PC-9 (cell line): ENCODE measurements at regions not wholly inside any gene's neighbourhood (a gene's known extent, or its start where the extent isn't known, plus 50 kb on each side); places are given as distances from the start of the nearest gene placed in this dataset.
A peak's percentile ranks its signal among the peaks of the same experiment; 100 is the strongest.

Source experiments
- BruUV-seq: library from RNA; stranded (reverse); fragments of 400-500 nt; replicated peaks from 2 replicates; lab custom pipeline; 2021; lab: Mats Ljungman, UMichigan
- CTCF ChIA-PET: fragments of 300-600 bp; sonication (Branson Sonifier 250); formaldehyde crosslinking; loops from one replicate; lab custom pipeline; 2022; ENCODE audit warnings: antibody characterized with exemption; lab: Charles Lee
- POLR2A ChIA-PET: fragments of 300-600 bp; sonication (Branson Sonifier 250); formaldehyde crosslinking; loops from one replicate; lab custom pipeline; 2022; ENCODE audit warnings: antibody characterized with exemption; ENCODE audit not compliant: unreplicated experiment; lab: Charles Lee
- DNase-seq, 2 experiments: peaks; one replicate each; pipeline versions ENCODE4 v3.0.0 to v3.0.0-alpha.2; 2015 to 2022; ENCODE audit warnings: mixed read lengths in 1 of 2
- H2AFZ ChIP-seq: fragments of 200-600 bp; sonication (generic); 2 replicates; pipeline ENCODE4 v1.8.1; 2017; ENCODE audit warnings: antibody characterized with exemption
- H3F3A ChIP-seq: fragments of 200-600 bp; sonication (generic); 2 replicates; pipeline ENCODE4 v1.8.1; 2017; ENCODE audit warnings: antibody characterized with exemption, mild to moderate bottlenecking, low read depth; ENCODE audit not compliant: insufficient read depth
- H3K27ac ChIP-seq: fragments of 200-600 bp; sonication (generic); 2 replicates; pipeline ENCODE4 v1.6.1; 2016; ENCODE audit warnings: mixed run types
- H3K27me3 ChIP-seq: fragments of 200-600 bp; sonication (generic); 2 replicates; pipeline ENCODE4 v1.6.1; 2016; ENCODE audit warnings: low read depth, mixed run types; ENCODE audit not compliant: insufficient read depth
- H3K36me3 ChIP-seq: fragments of 200-600 bp; sonication (generic); 2 replicates; pipeline ENCODE4 v1.6.1; 2016; ENCODE audit warnings: low read depth, mixed run types
- H3K4me1 ChIP-seq: fragments of 200-600 bp; sonication (generic); replicated peaks from 2 replicates; pipeline ENCODE4 v1.6.1; 2016; ENCODE audit warnings: mixed run types; ENCODE audit not compliant: insufficient read depth
- H3K4me2 ChIP-seq: fragments of 200-600 bp; sonication (generic); 2 replicates; pipeline ENCODE4 v1.6.1; 2017; ENCODE audit warnings: mixed run types
- H3K4me3 ChIP-seq: fragments of 200-600 bp; sonication (generic); 2 replicates; pipeline ENCODE4 v1.6.1; 2016; ENCODE audit warnings: mixed run types
- H3K79me2 ChIP-seq: fragments of 200-600 bp; sonication (generic); 2 replicates; pipeline ENCODE4 v1.6.1; 2017; ENCODE audit warnings: low read depth, mixed run types
- H3K9me2 ChIP-seq: fragments of 200-600 bp; sonication (generic); 2 replicates; pipeline ENCODE4 v1.8.1; 2017; ENCODE audit warnings: mild to moderate bottlenecking; ENCODE audit not compliant: insufficient read depth
- H3K9me3 ChIP-seq: fragments of 200-600 bp; sonication (generic); 2 replicates; pipeline ENCODE4 v1.8.1; 2016; ENCODE audit warnings: low read depth; ENCODE audit not compliant: insufficient read depth
- H4K20me1 ChIP-seq: fragments of 200-600 bp; sonication (generic); 2 replicates; pipeline ENCODE4 v1.8.1; 2017; ENCODE audit not compliant: insufficient read depth
- EZH2 ChIP-seq: fragments of 200-600 bp; sonication (generic); IDR thresholded peaks from 2 replicates; pipeline ENCODE4 v1.8.0; 2017; ENCODE audit warnings: antibody characterized with exemption, low read depth
- intact Hi-C: fragments of 100-400 bp; cut with micrococcal nuclease; formaldehyde crosslinking; loops from one replicate; pipeline ENCODE4 v1.10.0; 2022; ENCODE audit not compliant: unreplicated experiment
- TF ChIP-seq, protein P1 (sequence below): fragments of 200-600 bp; sonication (generic); conservative IDR thresholded peaks from 2 replicates; pipeline ENCODE4 v1.6.1; 2017; ENCODE audit warnings: mixed run types, antibody characterized with exemption, mild to moderate bottlenecking, moderate library complexity

GRCh38 chr21:35976929-35977328, 83.4 kb downstream of the SETD4 start:
- ChIA-PET POLR2A (no interaction called here), CTCF (no interaction called here)

GRCh38 chr21:35976481-35976880, 83.8 kb downstream of the SETD4 start:
- H3K36me3 ChIP-seq = no peaks in the 10 kb centered on the region
- H3K4me1 ChIP-seq = no peaks in the 10 kb centered on the region
- H3K4me2 ChIP-seq = no peak overlapping the region
- H3K4me3 ChIP-seq = no peak overlapping the region
- ChIA-PET CTCF (no interaction called here), POLR2A (no interaction called here)
- peaks cover 13% of the 10 kb centered on the region; the same call in 1 of the 2 replicates for H3K27me3 ChIP-seq
- no peaks in the 10 kb centered on the region for H3K9me2 ChIP-seq
- no peaks in the 10 kb centered on the region for H4K20me1 ChIP-seq
- no peak overlapping the region for H2AFZ ChIP-seq
- intact Hi-C loops = no loop called here
- H3K27ac ChIP-seq = no peak overlapping the region
- no peak for DNase-seq
- no TSS peak for BruUV-seq
- H3F3A ChIP-seq = peaks cover 3% of the 10 kb centered on the region; the same call in 1 of the 2 replicates
- TF ChIP-seq, protein P1, sequence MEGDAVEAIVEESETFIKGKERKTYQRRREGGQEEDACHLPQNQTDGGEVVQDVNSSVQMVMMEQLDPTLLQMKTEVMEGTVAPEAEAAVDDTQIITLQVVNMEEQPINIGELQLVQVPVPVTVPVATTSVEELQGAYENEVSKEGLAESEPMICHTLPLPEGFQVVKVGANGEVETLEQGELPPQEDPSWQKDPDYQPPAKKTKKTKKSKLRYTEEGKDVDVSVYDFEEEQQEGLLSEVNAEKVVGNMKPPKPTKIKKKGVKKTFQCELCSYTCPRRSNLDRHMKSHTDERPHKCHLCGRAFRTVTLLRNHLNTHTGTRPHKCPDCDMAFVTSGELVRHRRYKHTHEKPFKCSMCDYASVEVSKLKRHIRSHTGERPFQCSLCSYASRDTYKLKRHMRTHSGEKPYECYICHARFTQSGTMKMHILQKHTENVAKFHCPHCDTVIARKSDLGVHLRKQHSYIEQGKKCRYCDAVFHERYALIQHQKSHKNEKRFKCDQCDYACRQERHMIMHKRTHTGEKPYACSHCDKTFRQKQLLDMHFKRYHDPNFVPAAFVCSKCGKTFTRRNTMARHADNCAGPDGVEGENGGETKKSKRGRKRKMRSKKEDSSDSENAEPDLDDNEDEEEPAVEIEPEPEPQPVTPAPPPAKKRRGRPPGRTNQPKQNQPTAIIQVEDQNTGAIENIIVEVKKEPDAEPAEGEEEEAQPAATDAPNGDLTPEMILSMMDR = no peak
- no peak for TF ChIP-seq EZH2
- no peaks in the 10 kb centered on the region for H3K79me2 ChIP-seq
- no peaks in the 10 kb centered on the region for H3K9me3 ChIP-seq

More at GRCh38 chr21:35976929-35977328, 83.4 kb downstream of the SETD4 start:
- H4K20me1 ChIP-seq = no peaks in the 10 kb centered on the region
- peaks cover 3% of the 10 kb centered on the region; the same call in 1 of the 2 replicates for H3F3A ChIP-seq
- no peak overlapping the region for H3K4me3 ChIP-seq
- no peak overlapping the region for H3K4me2 ChIP-seq
- no peak for DNase-seq
- H3K27me3 ChIP-seq = peaks cover 13% of the 10 kb centered on the region; the same call in 1 of the 2 replicates
- BruUV-seq = no TSS peak
- no peaks in the 10 kb centered on the region for H3K36me3 ChIP-seq
- no peak overlapping the region for H3K27ac ChIP-seq
- no peaks in the 10 kb centered on the region for H3K9me2 ChIP-seq
- intact Hi-C loops = no loop called here
- H3K9me3 ChIP-seq = no peaks in the 10 kb centered on the region
- no peak overlapping the region for H2AFZ ChIP-seq
- no peak for TF ChIP-seq EZH2
- TF ChIP-seq, protein P1 = no peak
- no peaks in the 10 kb centered on the region for H3K4me1 ChIP-seq
- no peaks in the 10 kb centered on the region for H3K79me2 ChIP-seq

- no TSS peak for BruUV-seq
- intact Hi-C loops = no loop called here
- CTCF ChIA-PET = no interaction called here
These were observed 85.6 kb downstream of the SETD4 start for GRCh38 chr21:35974775-35975174.

More at GRCh38 chr21:35974775-35975174, 85.6 kb downstream of the SETD4 start:
- TF ChIP-seq EZH2 = no peak
- TF ChIP-seq, protein P1 = no peak
- Histone ChIP-seq H2AFZ (no peak overlapping the region), H3K4me2 (peak overlapping the region; percentile 36; the same call in 1 of the 2 replicates), H4K20me1 (no peaks in the 10 kb centered on the region), H3K9me3 (no peaks in the 10 kb centered on the region), H3F3A (peaks cover 3% of the 10 kb centered on the region; the same call in 1 of the 2 replicates), H3K27ac (no peak overlapping the region), H3K4me1 (no peaks in the 10 kb centered on the region), H3K4me3 (no peak overlapping the region), H3K27me3 (peaks cover 12% of the 10 kb centered on the region; the same call in 1 of the 2 replicates), H3K79me2 (no peaks in the 10 kb centered on the region), H3K36me3 (no peaks in the 10 kb centered on the region), H3K9me2 (no peaks in the 10 kb centered on the region)
- POLR2A ChIA-PET = no interaction called here
- DNase-seq = peak in 1 of 2 experiments; percentile 42
